ENCODE measurements at regions not wholly inside any gene's neighbourhood (a gene's known extent, or its start where the extent isn't known, plus 50 kb on each side); places are given as distances from the start of the nearest gene placed in this dataset.

- TF ChIP-seq POLR2A (IDR thresholded peaks at IDR 0.05) (no peak), CTCF (IDR thresholded peaks at IDR 0.05) (no peak)
- no peak overlapping the region for H3K4me3 ChIP-seq
- DNase-seq = no peak
- no peaks in the 10 kb centered on the region for H3K36me3 ChIP-seq (replicated peaks in 1 of 2)
- no peaks in the 10 kb centered on the region for H3K9me3 ChIP-seq (replicated peaks in 1 of 3)
- no peaks in the 10 kb centered on the region for H3K4me1 ChIP-seq (replicated peaks in 1 of 2)
- H3K27ac ChIP-seq = peak overlapping the region in 1 of 5 donors; percentile 21
- WGBS, 4 donors = 48 to 68% (median 59%) methylated on average over 9 to 12 of the region's 12 CpGs
- no peaks in the 10 kb centered on the region for H3K27me3 ChIP-seq
- intact Hi-C loops (cut with DNase I) = no loop called here
Measured at GRCh38 chr7:26556061-26556881, 264.6 kb downstream of the SNX10 start.

- Histone ChIP-seq H3K27ac (no peak overlapping the region), H3K27me3 (no peaks in the 10 kb centered on the region), H3K4me1 (replicated peaks in 1 of 2) (no peaks in the 10 kb centered on the region), H3K4me3 (no peak overlapping the region), H3K36me3 (replicated peaks in 1 of 2) (no peaks in the 10 kb centered on the region), H3K9me3 (replicated peaks in 1 of 3) (no peaks in the 10 kb centered on the region)
- intact Hi-C loops (cut with DNase I) = no loop called here
- WGBS, 4 donors = 42 to 63% (median 55%) methylated on average over 5 of the region's 5 CpGs
- TF ChIP-seq CTCF (IDR thresholded peaks at IDR 0.05) = no peak
- no peak for TF ChIP-seq POLR2A (IDR thresholded peaks at IDR 0.05)
- DNase-seq = no peak
Measured at GRCh38 chr7:26560526-26561256, 269.0 kb downstream of the SNX10 start.

GRCh38 chr7:26562841-26563240 is 271.2 kb downstream of the SNX10 start:
- H3K4me1 ChIP-seq (replicated peaks in 1 of 2) = no peaks in the 10 kb centered on the region
- H3K9me3 ChIP-seq (replicated peaks in 1 of 3) = no peaks in the 10 kb centered on the region
- 73 to 83% (median 75%) methylated on average over 3 of the region's 3 CpGs for WGBS, 4 donors
- no peak overlapping the region for H3K4me3 ChIP-seq
- H3K27me3 ChIP-seq = no peaks in the 10 kb centered on the region
- intact Hi-C loops (cut with DNase I) = no loop called here
- H3K36me3 ChIP-seq (replicated peaks in 1 of 2) = no peaks in the 10 kb centered on the region
- TF ChIP-seq CTCF (IDR thresholded peaks at IDR 0.05) = no peak
- TF ChIP-seq POLR2A (IDR thresholded peaks at IDR 0.05) = no peak
- DNase-seq = no peak
- H3K27ac ChIP-seq = no peak overlapping the region

- H3K4me1 ChIP-seq (replicated peaks in 1 of 2) = no peaks in the 10 kb centered on the region
- no peaks in the 10 kb centered on the region for H3K36me3 ChIP-seq (replicated peaks in 1 of 2)
- intact Hi-C loops (cut with DNase I) = no loop called here
- H3K4me3 ChIP-seq = no peak overlapping the region
- TF ChIP-seq CTCF (IDR thresholded peaks at IDR 0.05) (no peak), POLR2A (IDR thresholded peaks at IDR 0.05) (no peak)
- no peak overlapping the region for H3K27ac ChIP-seq
- no peak for DNase-seq
- no peaks in the 10 kb centered on the region for H3K27me3 ChIP-seq
- WGBS, 4 donors = 61 to 71% (median 68%) methylated on average over 1 of the region's 1 CpG
- no peaks in the 10 kb centered on the region for H3K9me3 ChIP-seq (replicated peaks in 1 of 3)
Measured at GRCh38 chr7:26563406-26563805, 271.7 kb downstream of the SNX10 start.
